GM19468 (cell line): ENCODE measurements at regions not wholly inside any gene's neighbourhood (a gene's known extent, or its start where the extent isn't known, plus 50 kb on each side); places are given as distances from the start of the nearest gene placed in this dataset.

Source experiments
- ATAC-seq: cut with Tn5 transposase; IDR thresholded peaks from one replicate; pipeline ENCODE4 v1.9.1; 2021; ENCODE audit warnings: mild to moderate bottlenecking, moderate library complexity, moderate number of reproducible peaks; ENCODE audit not compliant: unreplicated experiment; ENCODE audit errors: extremely low read depth

GRCh38 chr5:8907168-8907868, 638.6 kb downstream of the SEMA5A start:
- ATAC-seq = no peak

GRCh38 chr5:8908055-8908683, 637.7 kb downstream of the SEMA5A start:
- no peak for ATAC-seq

GRCh38 chr5:8912106-8912505, 633.8 kb downstream of the SEMA5A start:
- no peak for ATAC-seq

GRCh38 chr5:8913522-8913921, 632.4 kb downstream of the SEMA5A start:
- no peak for ATAC-seq

- no peak for ATAC-seq
Measured at GRCh38 chr5:8919096-8919495, 626.8 kb downstream of the SEMA5A start.

GRCh38 chr5:8923526-8923925, 622.3 kb downstream of the SEMA5A start:
- no peak for ATAC-seq

GRCh38 chr5:8924054-8924793, 621.7 kb downstream of the SEMA5A start:
- ATAC-seq = no peak

GRCh38 chr5:8930021-8930420, 615.9 kb downstream of the SEMA5A start:
- ATAC-seq = no peak

- ATAC-seq = no peak
Measured at GRCh38 chr5:8934455-8934854, 611.4 kb downstream of the SEMA5A start.

- ATAC-seq = no peak
Measured at GRCh38 chr5:8940934-8941333, 604.9 kb downstream of the SEMA5A start.

GRCh38 chr5:8943301-8943700, 602.6 kb downstream of the SEMA5A start:
- no peak for ATAC-seq

GRCh38 chr5:8944005-8944404, 601.9 kb downstream of the SEMA5A start:
- ATAC-seq = no peak

- no peak for ATAC-seq
Measured at GRCh38 chr5:8945972-8946371, 599.9 kb downstream of the SEMA5A start.

- ATAC-seq = peak; percentile 98
Measured at GRCh38 chr5:8949908-8950307, 596.0 kb downstream of the SEMA5A start.

- ATAC-seq = no peak
Measured at GRCh38 chr5:8952147-8952546, 593.7 kb downstream of the SEMA5A start.

GRCh38 chr5:8953016-8953415, 592.9 kb downstream of the SEMA5A start:
- peak; percentile 50 for ATAC-seq

- no peak for ATAC-seq
Measured at GRCh38 chr5:8953911-8954438, 591.9 kb downstream of the SEMA5A start.

- no peak for ATAC-seq
Measured at GRCh38 chr5:8954801-8955200, 591.1 kb downstream of the SEMA5A start.

- no peak for ATAC-seq
Measured at GRCh38 chr5:8956659-8957058, 589.2 kb downstream of the SEMA5A start.

- no peak for ATAC-seq
Measured at GRCh38 chr5:8958602-8959001, 587.3 kb downstream of the SEMA5A start.

GRCh38 chr5:8961219-8961618, 584.7 kb downstream of the SEMA5A start:
- ATAC-seq = no peak
